Loucy (cell line): ENCODE measurements at regions not wholly inside any gene's neighbourhood (a gene's known extent, or its start where the extent isn't known, plus 50 kb on each side); places are given as distances from the start of the nearest gene placed in this dataset.

Source experiments
- H2AFZ ChIP-seq: fragments of 200-600 bp; sonication (generic); 2 replicates; pipeline ENCODE4 v1.6.0; 2016; ENCODE audit warnings: antibody characterized with exemption, mild to moderate bottlenecking, low read length, moderate library complexity
- H3F3A ChIP-seq: fragments of 200-600 bp; 2 replicates; pipeline ENCODE4 v1.6.0; 2016; ENCODE audit warnings: antibody characterized with exemption, low read depth, mild to moderate bottlenecking
- H3K27me3 ChIP-seq: fragments of 200-600 bp; sonication (generic); 2 replicates; pipeline ENCODE4 v1.6.1; 2014; ENCODE audit warnings: low read length, mild to moderate bottlenecking; ENCODE audit not compliant: insufficient read depth, poor library complexity, severe bottlenecking
- H3K36me3 ChIP-seq: fragments of 200-600 bp; sonication (generic); 2 replicates; pipeline ENCODE4 v1.6.1; 2016; ENCODE audit warnings: low read length; ENCODE audit not compliant: insufficient read depth
- H3K4me1 ChIP-seq: fragments of 200-600 bp; sonication (generic); 2 replicates; pipeline ENCODE4 v1.5.1; 2014; ENCODE audit warnings: low read length, mild to moderate bottlenecking; ENCODE audit not compliant: insufficient read depth, poor library complexity, severe bottlenecking
- H3K4me2 ChIP-seq: fragments of 200-600 bp; sonication (generic); 2 replicates; pipeline ENCODE4 v1.6.0; 2014; ENCODE audit warnings: antibody characterized with exemption, low read length, low read depth, mild to moderate bottlenecking; ENCODE audit not compliant: poor library complexity, severe bottlenecking
- H3K4me3 ChIP-seq: fragments of 200-600 bp; sonication (generic); 2 replicates; pipeline ENCODE4 v1.5.1; 2014; ENCODE audit warnings: low read length, mild to moderate bottlenecking, mixed read lengths; ENCODE audit not compliant: poor library complexity, severe bottlenecking
- H3K79me2 ChIP-seq: fragments of 200-600 bp; sonication (generic); 2 replicates; pipeline ENCODE4 v1.6.1; 2014; ENCODE audit warnings: low read length; ENCODE audit not compliant: insufficient read depth
- H3K9ac ChIP-seq: fragments of 200-600 bp; sonication (generic); 2 replicates; pipeline ENCODE4 v1.6.0; 2014; ENCODE audit warnings: mild to moderate bottlenecking, low read depth, low read length, moderate library complexity; ENCODE audit not compliant: poor library complexity, severe bottlenecking
- H3K9me2 ChIP-seq: fragments of 200-600 bp; sonication (generic); replicated peaks from 2 replicates; pipeline ENCODE4 v1.6.1; 2016; ENCODE audit warnings: low read depth, low read length, mixed read lengths
- H3K9me3 ChIP-seq: fragments of 200-600 bp; sonication (generic); 2 replicates; pipeline ENCODE4 v1.6.1; 2014; ENCODE audit warnings: mild to moderate bottlenecking, antibody characterized with exemption, low read length, low read depth; ENCODE audit not compliant: insufficient read depth
- H4K20me1 ChIP-seq: fragments of 200-600 bp; sonication (generic); 2 replicates; pipeline ENCODE4 v1.6.0; 2014; ENCODE audit warnings: antibody characterized with exemption, low read length, mild to moderate bottlenecking; ENCODE audit not compliant: insufficient read depth, poor library complexity, severe bottlenecking
- CTCF ChIP-seq: fragments of 200-600 bp; sonication (generic); conservative IDR thresholded peaks from 2 replicates; pipeline ENCODE4 v1.5.1; 2014; ENCODE audit warnings: mild to moderate bottlenecking, antibody characterized with exemption, low read length
- EZH2phosphoT487 ChIP-seq: fragments of 200-600 bp; IDR thresholded peaks from 2 replicates; pipeline ENCODE4 v1.6.1; 2018; ENCODE audit warnings: antibody characterized with exemption, mild to moderate bottlenecking, moderate library complexity, borderline replicate concordance

GRCh38 chr17:69869667-69870066, 205.4 kb upstream of the KCNJ16 start:
- Histone ChIP-seq H3K9ac (no peak overlapping the region), H3K79me2 (no peaks in the 10 kb centered on the region), H2AFZ (no peak overlapping the region), H3K9me2 (no peaks in the 10 kb centered on the region), H4K20me1 (no peaks in the 10 kb centered on the region), H3K4me1 (no peaks in the 10 kb centered on the region), H3K9me3 (no peaks in the 10 kb centered on the region), H3K27me3 (no peaks in the 10 kb centered on the region), H3F3A (no peaks in the 10 kb centered on the region), H3K4me3 (no peak overlapping the region), H3K4me2 (no peak overlapping the region), H3K36me3 (no peaks in the 10 kb centered on the region)
- TF ChIP-seq CTCF: no peak
- no peak for TF ChIP-seq EZH2phosphoT487

GRCh38 chr17:69870091-69870530, 204.9 kb upstream of the KCNJ16 start:
- Histone ChIP-seq H3K9ac (no peak overlapping the region), H2AFZ (no peak overlapping the region)

GRCh38 chr17:69870751-69871199, 204.2 kb upstream of the KCNJ16 start:
- TF ChIP-seq CTCF: no peak
- no peak for TF ChIP-seq EZH2phosphoT487
- Histone ChIP-seq H3K27me3 (no peaks in the 10 kb centered on the region), H3K36me3 (no peaks in the 10 kb centered on the region), H4K20me1 (no peaks in the 10 kb centered on the region), H3K4me1 (no peaks in the 10 kb centered on the region), H3K9me3 (no peaks in the 10 kb centered on the region), H3K4me2 (no peak overlapping the region), H3K9me2 (no peaks in the 10 kb centered on the region), H3F3A (no peaks in the 10 kb centered on the region), H3K79me2 (no peaks in the 10 kb centered on the region), H3K4me3 (no peak overlapping the region), H2AFZ (no peak overlapping the region), H3K9ac (no peak overlapping the region)

More at GRCh38 chr17:69870091-69870530, 204.9 kb upstream of the KCNJ16 start:
- Histone ChIP-seq H3K36me3 (no peaks in the 10 kb centered on the region), H3K79me2 (no peaks in the 10 kb centered on the region), H3K9me2 (no peaks in the 10 kb centered on the region), H3K27me3 (no peaks in the 10 kb centered on the region), H3K4me3 (no peak overlapping the region), H3K4me2 (no peak overlapping the region), H3K4me1 (no peaks in the 10 kb centered on the region), H4K20me1 (no peaks in the 10 kb centered on the region), H3F3A (no peaks in the 10 kb centered on the region), H3K9me3 (no peaks in the 10 kb centered on the region)
- TF ChIP-seq CTCF: no peak
- TF ChIP-seq EZH2phosphoT487: no peak
